GM19238 (cell line): ENCODE measurements at regions not wholly inside any gene's neighbourhood (a gene's known extent, or its start where the extent isn't known, plus 50 kb on each side); places are given as distances from the start of the nearest gene placed in this dataset.
"Not testable (repeated sequence)": the region's sequence is repeated elsewhere in the genome, so short reads cannot be mapped to it uniquely, and the experiment has no call there.

Experiments used
- DNase-seq: peaks from one replicate; pipeline ENCODE4 v3.0.0; 2011; ENCODE audit warnings: low spot score; ENCODE audit not compliant: insufficient read length

- DNase-seq, result no peak
Measured at GRCh38 chr18:78826631-78827030, 153.0 kb upstream of the SALL3 start.

- no peak for DNase-seq
Measured at GRCh38 chr18:78827141-78827540, 152.5 kb upstream of the SALL3 start.

GRCh38 chr18:78828131-78828530 lies 151.5 kb upstream of the SALL3 start:
- DNase-seq, result no peak

GRCh38 chr18:78829026-78829425 lies 150.6 kb upstream of the SALL3 start:
- DNase-seq, result not testable (repeated sequence)

- DNase-seq, result no peak
Measured at GRCh38 chr18:78830161-78830560, 149.5 kb upstream of the SALL3 start.

GRCh38 chr18:78830826-78831225 lies 148.8 kb upstream of the SALL3 start:
- DNase-seq, result no peak

GRCh38 chr18:78831603-78832002 lies 148.0 kb upstream of the SALL3 start:
- DNase-seq, result no peak

- DNase-seq, result no peak
Measured at GRCh38 chr18:78833833-78834232, 145.8 kb upstream of the SALL3 start.

GRCh38 chr18:78836838-78837237 lies 142.8 kb upstream of the SALL3 start:
- no peak for DNase-seq

GRCh38 chr18:78837754-78838153 lies 141.9 kb upstream of the SALL3 start:
- no peak for DNase-seq

- DNase-seq, result no peak
Measured at GRCh38 chr18:78838183-78838582, 141.4 kb upstream of the SALL3 start.

GRCh38 chr18:78849046-78849445 lies 130.6 kb upstream of the SALL3 start:
- no peak for DNase-seq

- DNase-seq, result no peak
Measured at GRCh38 chr18:78849458-78849857, 130.2 kb upstream of the SALL3 start.

GRCh38 chr18:78853341-78853740 lies 126.3 kb upstream of the SALL3 start:
- DNase-seq, result no peak

- no peak for DNase-seq
Measured at GRCh38 chr18:78855188-78855587, 124.4 kb upstream of the SALL3 start.

- DNase-seq, result no peak
Measured at GRCh38 chr18:78856569-78857313, 122.9 kb upstream of the SALL3 start.

- DNase-seq, result no peak
Measured at GRCh38 chr18:78857314-78858150, 122.1 kb upstream of the SALL3 start.

GRCh38 chr18:78859686-78860085 lies 119.9 kb upstream of the SALL3 start:
- no peak for DNase-seq

GRCh38 chr18:78860117-78860516 lies 119.5 kb upstream of the SALL3 start:
- DNase-seq, result no peak

- DNase-seq, result no peak
Measured at GRCh38 chr18:78861116-78861515, 118.5 kb upstream of the SALL3 start.

GRCh38 chr18:78861706-78862105 lies 117.9 kb upstream of the SALL3 start:
- DNase-seq, result no peak

GRCh38 chr18:78862395-78862794 lies 117.2 kb upstream of the SALL3 start:
- no peak for DNase-seq
